ENCODE measurements at regions not wholly inside any gene's neighbourhood (a gene's known extent, or its start where the extent isn't known, plus 50 kb on each side); places are given as distances from the start of the nearest gene placed in this dataset.

DNA sequence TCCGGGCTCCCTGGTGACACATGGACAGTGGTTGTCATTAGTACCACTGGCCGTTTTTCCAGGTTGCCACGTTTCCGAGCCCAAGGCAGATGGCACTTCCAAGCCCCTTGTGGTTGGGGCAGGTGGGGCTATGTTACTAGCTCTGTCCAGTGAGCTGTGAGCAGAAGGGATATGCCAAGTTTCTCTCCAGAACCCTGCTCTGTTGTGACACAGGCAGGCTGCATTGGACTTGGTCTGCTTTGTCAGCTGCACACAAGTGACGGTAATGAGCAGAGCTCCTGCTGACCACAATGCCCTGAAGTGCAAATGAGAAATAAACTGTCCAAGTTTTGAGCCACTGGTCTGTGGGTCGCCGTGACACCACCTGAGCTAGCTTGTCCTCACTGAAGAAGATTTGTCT, 118.8 kb downstream of the GYPC start:
- TF ChIP-seq, protein P1, sequence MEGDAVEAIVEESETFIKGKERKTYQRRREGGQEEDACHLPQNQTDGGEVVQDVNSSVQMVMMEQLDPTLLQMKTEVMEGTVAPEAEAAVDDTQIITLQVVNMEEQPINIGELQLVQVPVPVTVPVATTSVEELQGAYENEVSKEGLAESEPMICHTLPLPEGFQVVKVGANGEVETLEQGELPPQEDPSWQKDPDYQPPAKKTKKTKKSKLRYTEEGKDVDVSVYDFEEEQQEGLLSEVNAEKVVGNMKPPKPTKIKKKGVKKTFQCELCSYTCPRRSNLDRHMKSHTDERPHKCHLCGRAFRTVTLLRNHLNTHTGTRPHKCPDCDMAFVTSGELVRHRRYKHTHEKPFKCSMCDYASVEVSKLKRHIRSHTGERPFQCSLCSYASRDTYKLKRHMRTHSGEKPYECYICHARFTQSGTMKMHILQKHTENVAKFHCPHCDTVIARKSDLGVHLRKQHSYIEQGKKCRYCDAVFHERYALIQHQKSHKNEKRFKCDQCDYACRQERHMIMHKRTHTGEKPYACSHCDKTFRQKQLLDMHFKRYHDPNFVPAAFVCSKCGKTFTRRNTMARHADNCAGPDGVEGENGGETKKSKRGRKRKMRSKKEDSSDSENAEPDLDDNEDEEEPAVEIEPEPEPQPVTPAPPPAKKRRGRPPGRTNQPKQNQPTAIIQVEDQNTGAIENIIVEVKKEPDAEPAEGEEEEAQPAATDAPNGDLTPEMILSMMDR (conservative IDR thresholded peaks at IDR 0.05), result no peak
- no peak overlapping the region for H3K27ac ChIP-seq

DNA sequence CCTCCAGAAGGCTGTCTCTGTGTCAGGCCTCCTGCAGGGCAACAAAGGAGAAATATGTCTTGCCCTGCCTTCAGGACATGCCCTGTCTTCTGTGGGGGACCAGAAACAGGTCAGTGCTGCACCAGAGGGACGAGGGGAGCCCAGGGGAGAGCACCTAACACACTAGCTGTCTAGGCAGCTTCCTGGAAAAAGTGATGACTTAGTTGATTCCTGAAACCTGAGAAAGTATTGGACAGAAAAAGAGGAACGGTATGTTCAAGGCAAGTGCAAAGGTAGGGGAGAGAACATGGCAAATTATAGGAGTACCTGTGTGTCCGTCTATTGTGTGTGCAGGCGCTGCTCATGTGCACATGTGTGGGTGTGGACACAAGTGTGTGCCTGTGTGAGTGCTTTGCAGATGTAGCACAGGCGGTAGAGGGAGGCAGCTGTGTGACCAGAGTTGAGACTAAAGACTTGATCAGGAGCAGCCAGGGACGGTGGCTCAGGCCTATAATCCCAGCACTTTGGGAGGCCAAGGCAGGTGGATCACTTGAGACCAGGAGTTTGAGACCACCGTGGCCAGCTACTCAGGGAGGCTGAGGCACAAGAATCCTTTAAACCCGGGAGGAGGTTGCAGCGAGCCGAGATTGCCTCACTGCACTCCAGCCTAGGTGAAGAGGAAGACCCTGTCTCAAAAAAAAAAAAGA, 119.5 kb downstream of the GYPC start:
- TF ChIP-seq, protein P1 (conservative IDR thresholded peaks at IDR 0.05), result no peak
- H3K27ac ChIP-seq, result no peak overlapping the region

DNA sequence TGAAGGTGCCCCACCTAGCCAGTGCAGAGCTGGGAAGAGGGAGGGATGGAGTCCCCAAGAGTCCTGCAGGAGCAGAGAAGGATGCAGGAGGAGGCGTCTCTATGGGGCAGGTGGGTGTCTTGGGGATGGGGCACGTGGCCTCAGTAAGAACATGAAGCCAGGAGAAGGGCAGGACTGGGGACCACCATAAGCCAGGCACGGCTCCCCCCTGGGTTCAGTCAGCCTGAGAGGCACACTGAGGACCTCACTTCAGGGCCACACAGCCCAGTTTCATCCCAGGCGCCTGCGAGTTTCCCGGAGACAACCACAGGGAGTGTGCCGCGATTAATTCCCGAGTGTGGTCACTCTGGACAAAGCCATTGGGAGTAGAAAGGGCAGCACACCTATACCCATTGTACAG, 120.3 kb downstream of the GYPC start:
- TF ChIP-seq, protein P1 (conservative IDR thresholded peaks at IDR 0.05), result no peak

DNA sequence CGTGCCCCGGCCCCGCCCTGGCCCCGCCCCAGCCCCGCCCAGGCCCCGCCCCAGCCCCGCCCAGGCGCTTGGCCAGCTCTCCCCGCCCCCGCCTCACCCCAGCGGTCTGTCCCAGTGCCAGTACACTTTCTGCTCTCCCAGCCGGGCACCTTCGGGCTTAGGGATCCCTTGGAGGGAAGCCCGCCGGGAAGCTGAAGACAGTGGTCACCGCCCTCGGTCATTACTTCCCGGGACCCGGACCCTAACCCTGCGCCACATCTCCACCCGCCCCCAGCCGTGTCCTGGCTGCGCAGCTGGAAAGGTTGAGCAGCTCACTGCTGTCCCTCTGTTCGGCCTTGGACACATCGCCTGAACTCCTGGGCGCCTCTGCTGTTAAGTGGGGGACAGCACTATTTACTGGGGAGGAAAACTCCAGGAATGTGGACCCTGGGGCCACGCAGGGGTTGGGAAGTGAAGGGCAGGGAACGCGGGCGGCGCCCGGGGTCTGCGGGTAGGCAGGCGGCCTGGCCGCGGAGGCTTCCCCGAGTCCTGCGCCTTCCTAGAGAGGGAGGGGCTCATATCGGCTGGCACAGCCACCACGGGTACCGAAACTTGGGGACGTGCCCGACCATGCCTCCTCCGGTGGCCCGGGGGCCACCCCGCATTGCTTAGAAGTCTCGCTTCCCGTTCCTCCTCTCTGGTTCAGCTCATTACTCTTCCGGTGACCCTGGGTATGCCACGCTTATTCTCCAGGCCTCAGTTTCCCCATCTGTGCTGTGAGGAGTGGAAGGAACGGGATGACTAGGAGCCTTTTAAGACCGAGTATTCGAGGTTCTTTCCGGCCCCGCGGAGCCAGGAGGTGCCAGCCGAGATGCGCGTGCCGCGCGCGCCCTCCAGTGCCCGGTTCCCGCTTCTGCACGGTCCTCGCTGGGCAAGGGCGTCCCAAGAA, 121.0 kb downstream of the GYPC start:
- H3K27ac ChIP-seq, result no peak overlapping the region
- TF ChIP-seq, protein P1 (conservative IDR thresholded peaks at IDR 0.05), result peak; percentile 96

More for the DNA sequence above, 120.3 kb downstream of the GYPC start:
- H3K27ac ChIP-seq, result no peak overlapping the region

DNA sequence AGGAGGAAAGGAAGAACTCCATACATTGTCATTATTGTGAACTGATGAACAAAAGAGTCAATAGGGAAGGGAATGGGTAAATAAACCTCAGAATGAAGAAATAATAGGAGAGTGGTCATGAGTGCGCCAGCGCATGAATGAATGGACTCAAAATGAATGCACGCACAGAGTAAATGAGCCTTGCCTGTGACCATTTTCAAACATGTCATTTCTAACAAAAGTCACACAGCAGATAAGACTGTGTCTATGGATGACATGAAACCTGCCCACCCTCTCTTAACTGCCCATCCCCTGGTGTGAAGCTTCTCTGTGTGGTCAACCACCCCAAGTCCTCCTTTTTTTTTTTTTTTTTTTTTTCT, 121.1 kb upstream of the TEX51 start:
- TF ChIP-seq, protein P1 (conservative IDR thresholded peaks at IDR 0.05), result peak; percentile 58
- H3K27ac ChIP-seq, result no peak overlapping the region

DNA sequence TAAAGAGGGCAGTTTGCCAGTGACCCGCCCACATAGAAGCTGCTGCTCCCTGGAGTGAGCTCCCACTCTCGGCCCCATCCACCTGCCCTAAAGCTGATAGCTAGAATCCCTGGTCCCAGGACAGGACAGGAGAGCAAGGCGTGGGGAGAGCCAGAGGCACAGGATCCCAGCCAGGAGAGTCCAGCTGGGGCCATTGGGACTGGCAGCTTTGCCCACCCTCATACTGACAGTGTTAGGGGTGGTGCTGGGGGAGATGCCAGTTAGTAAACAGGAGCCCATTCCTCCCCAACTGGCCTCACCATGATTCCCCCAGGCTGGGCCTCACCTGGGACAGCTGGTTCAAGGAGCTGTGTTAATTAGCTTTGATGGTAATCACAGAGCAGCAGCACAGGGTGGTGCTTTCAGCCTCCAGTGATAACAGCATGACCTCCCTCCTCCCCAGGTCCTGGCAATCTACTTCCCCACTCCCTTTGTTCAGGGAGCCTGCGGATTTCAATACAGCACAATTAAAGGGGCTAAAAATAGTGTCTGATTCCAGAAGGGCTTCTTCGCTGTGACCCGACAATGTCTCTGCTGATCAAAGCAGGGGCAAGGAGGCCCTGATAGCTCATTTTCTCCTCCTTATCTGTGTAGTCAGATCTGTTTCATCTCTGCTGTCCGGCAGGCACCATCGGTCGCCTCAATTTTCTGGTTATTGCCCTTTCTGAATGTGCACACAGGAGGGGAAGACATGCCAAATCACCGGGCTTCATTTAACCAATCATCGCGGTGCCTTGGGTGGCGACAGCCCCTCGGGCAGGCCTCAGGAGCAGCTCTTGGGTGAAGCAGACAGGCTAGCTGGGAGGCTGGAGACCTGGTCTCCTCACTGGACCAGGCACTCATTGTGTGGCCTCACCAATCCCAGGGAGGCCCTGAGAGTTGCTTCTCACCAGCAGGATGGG, 119.9 kb upstream of the TEX51 start:
- TF ChIP-seq, protein P1 (conservative IDR thresholded peaks at IDR 0.05), result no peak
- no peak overlapping the region for H3K27ac ChIP-seq

All from VCaP (cell line).